HEK293T (cell line): ENCODE measurements at regions not wholly inside any gene's neighbourhood (a gene's known extent, or its start where the extent isn't known, plus 50 kb on each side); places are given as distances from the start of the nearest gene placed in this dataset.

Source experiments
- CTCF ChIA-PET: fragments of 350-600 bp; formaldehyde crosslinking; extraction: SDS; loops from one replicate; lab custom pipeline; 2021; ENCODE audit warnings: antibody characterized with exemption, inconsistent platforms; lab: Yijun Ruan, JAX
- POLR2A ChIA-PET: fragments of 350-600 bp; formaldehyde crosslinking; extraction: SDS; loops from one replicate; lab custom pipeline; 2020; ENCODE audit warnings: antibody characterized with exemption, inconsistent platforms; lab: Yijun Ruan, JAX
- DNase-seq: peaks from one replicate; pipeline ENCODE4 v3.0.0; 2012; ENCODE audit warnings: mixed read lengths; ENCODE audit errors: extremely low spot score
- ARNT ChIP-seq: fragments of 450-650 bp; IDR thresholded peaks from 2 replicates; pipeline ENCODE4 v1.6.1; 2017; ENCODE audit warnings: mild to moderate bottlenecking
- BHLHE40 ChIP-seq: fragments of 450-650 bp; IDR thresholded peaks from 2 replicates; pipeline ENCODE4 v1.6.1; 2016; ENCODE audit warnings: mild to moderate bottlenecking, moderate library complexity, borderline replicate concordance
- CTBP1 ChIP-seq: fragments of 450-650 bp; IDR thresholded peaks from 2 replicates; pipeline ENCODE4 v1.6.1; 2016; ENCODE audit warnings: borderline replicate concordance
- ELF4 ChIP-seq: fragments of 450-650 bp; IDR thresholded peaks from 2 replicates; pipeline ENCODE4 v1.6.1; 2017; ENCODE audit warnings: antibody characterized with exemption
- FOXA1 ChIP-seq: fragments of 450-650 bp; IDR thresholded peaks from 2 replicates; pipeline ENCODE4 v1.6.1; 2016; ENCODE audit warnings: mild to moderate bottlenecking
- FOXK2 ChIP-seq: fragments of 450-650 bp; IDR thresholded peaks from 2 replicates; pipeline ENCODE4 v1.6.1; 2016; ENCODE audit warnings: mild to moderate bottlenecking
- FOXM1 ChIP-seq: fragments of 450-650 bp; IDR thresholded peaks from 2 replicates; pipeline ENCODE4 v1.6.1; 2017; ENCODE audit warnings: mild to moderate bottlenecking, borderline replicate concordance
- HDGF ChIP-seq: fragments of 450-650 bp; IDR thresholded peaks from 2 replicates; pipeline ENCODE4 v1.6.1; 2017; ENCODE audit warnings: antibody characterized with exemption, borderline replicate concordance
- L3MBTL2 ChIP-seq: fragments of 450-650 bp; conservative IDR thresholded peaks from 2 replicates; pipeline ENCODE4 v1.6.1; 2016; ENCODE audit warnings: mild to moderate bottlenecking
- LEF1 ChIP-seq: fragments of 450-650 bp; IDR thresholded peaks from 2 replicates; pipeline ENCODE4 v1.6.1; 2017; ENCODE audit warnings: mild to moderate bottlenecking, borderline replicate concordance
- NFRKB ChIP-seq: fragments of 450-650 bp; IDR thresholded peaks from 2 replicates; pipeline ENCODE4 v1.6.1; 2016; ENCODE audit warnings: mild to moderate bottlenecking, moderate library complexity
- SP1 ChIP-seq: fragments of 450-650 bp; IDR thresholded peaks from 2 replicates; pipeline ENCODE4 v1.6.1; 2017
- SUZ12 ChIP-seq: fragments of 450-650 bp; IDR thresholded peaks from 2 replicates; pipeline ENCODE4 v1.6.1; 2016; ENCODE audit warnings: mild to moderate bottlenecking
- TARDBP ChIP-seq: fragments of 450-650 bp; IDR thresholded peaks from 2 replicates; pipeline ENCODE4 v1.6.1; 2016
- ZNF384 ChIP-seq: fragments of 450-650 bp; IDR thresholded peaks from 2 replicates; pipeline ENCODE4 v1.6.1; 2016
- TF ChIP-seq, protein P1 (sequence below): fragments of 450-650 bp; IDR thresholded peaks from 2 replicates; pipeline ENCODE4 v1.6.1; 2016

DNA sequence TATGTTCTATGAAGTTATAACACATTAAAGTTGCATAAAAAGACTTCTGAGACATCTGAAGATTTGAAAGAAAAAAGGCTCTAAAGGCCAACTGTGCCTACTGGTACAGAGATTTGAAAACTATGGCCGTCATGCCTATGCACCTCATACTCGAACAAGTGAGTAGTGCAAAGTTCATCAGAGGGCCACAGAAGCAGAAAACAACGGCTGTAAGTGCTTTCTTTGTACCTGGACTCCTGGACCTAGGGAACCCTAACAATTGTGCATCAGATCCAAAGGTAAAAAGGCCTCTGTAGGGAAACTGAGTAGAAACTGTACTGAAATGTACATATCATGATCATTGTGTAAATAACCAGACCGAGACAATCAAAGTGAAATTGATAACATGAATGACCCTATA is 230.4 kb upstream of the CHST9 start:
- TF ChIP-seq FOXK2 (no peak), NFRKB (no peak), SUZ12 (no peak), FOXM1 (no peak), L3MBTL2 (no peak), SP1 (no peak), ZNF384 (no peak), LEF1 (no peak), ELF4 (no peak), CTBP1 (no peak), BHLHE40 (no peak), ARNT (no peak), TARDBP (no peak), FOXA1 (no peak), HDGF (no peak)
- TF ChIP-seq, protein P1, sequence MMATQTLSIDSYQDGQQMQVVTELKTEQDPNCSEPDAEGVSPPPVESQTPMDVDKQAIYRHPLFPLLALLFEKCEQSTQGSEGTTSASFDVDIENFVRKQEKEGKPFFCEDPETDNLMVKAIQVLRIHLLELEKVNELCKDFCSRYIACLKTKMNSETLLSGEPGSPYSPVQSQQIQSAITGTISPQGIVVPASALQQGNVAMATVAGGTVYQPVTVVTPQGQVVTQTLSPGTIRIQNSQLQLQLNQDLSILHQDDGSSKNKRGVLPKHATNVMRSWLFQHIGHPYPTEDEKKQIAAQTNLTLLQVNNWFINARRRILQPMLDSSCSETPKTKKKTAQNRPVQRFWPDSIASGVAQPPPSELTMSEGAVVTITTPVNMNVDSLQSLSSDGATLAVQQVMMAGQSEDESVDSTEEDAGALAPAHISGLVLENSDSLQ = no peak
- ChIA-PET CTCF (no interaction called here), POLR2A (no interaction called here)
- no peak for DNase-seq

DNA sequence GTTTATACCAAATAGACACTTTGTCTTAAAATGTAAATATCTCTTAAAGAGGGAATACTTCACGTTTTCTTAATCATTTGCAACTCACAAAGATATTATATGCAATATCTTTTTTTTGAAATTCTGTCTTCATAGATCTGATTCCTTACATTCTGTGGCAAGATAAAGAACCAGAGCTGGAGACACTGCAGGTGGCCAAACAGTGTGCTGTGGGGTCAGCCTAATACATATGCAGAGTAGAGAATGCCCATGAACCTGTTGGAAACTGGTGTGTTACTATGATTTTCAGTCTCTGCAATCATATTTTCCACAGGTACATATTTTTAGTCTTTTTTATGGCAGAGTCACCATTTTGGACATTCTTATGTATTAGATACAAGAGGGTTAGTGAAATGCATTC is 229.6 kb upstream of the CHST9 start:
- TF ChIP-seq NFRKB = no peak
- TF ChIP-seq HDGF = no peak
- TF ChIP-seq CTBP1 = no peak
- no peak for TF ChIP-seq SUZ12
- no peak for TF ChIP-seq TARDBP
- TF ChIP-seq LEF1 = no peak
- no peak for TF ChIP-seq FOXA1
- TF ChIP-seq SP1 = no peak
- TF ChIP-seq BHLHE40 = no peak
- no peak for TF ChIP-seq FOXM1
- TF ChIP-seq ARNT = no peak
- TF ChIP-seq L3MBTL2 = no peak
- no peak for TF ChIP-seq ELF4
- no peak for TF ChIP-seq FOXK2
- TF ChIP-seq, protein P1 = no peak
- POLR2A ChIA-PET = no interaction called here
- CTCF ChIA-PET = interaction anchor here (0.6 kb wide), 1 partner anchor 364 kb away, joined by 3 read pairs; no protein-coding TSS in a partner anchor
- no peak for DNase-seq

DNA sequence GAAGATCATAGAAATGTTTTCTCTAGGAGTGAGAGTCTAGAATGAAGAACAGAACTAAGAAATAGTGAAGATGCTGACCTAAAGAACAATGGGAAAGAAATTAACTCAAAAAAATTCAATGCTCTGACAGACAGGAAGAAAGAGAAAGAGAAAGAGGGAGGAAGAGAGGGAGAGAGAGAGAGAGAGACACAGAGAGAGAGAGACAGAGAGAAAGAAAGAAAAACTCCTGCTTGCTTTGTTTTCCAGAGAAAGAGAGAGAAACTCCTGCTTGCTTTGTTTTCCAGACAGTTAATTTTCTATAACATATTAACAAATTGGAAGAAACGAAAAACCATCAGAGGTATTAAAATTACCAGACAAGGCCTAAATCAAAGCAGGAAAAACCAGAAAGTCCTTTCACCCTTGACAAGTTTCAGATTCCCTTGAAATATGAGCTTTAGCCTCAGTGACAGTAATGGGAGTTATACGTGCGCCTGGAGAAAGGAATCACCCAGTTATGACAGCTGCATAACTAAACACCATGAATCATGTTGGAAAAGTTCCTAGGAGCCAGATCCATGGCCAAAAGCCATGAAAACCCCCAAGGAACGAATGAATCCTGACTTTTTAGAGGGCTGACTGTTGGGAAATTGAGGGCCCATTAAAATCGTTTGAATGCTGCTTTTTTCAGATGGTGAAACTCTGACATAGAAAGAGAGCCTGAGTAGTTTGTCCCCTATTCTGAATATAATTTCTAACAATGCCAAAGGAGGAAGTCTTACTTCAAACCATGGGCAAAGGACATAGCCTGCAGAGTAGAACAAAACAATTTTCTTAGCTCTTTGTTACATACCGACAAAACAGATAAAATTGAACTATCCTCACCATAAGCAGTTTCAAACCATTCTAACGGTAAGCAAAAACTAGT is 228.6 kb upstream of the CHST9 start:
- TF ChIP-seq, protein P1 = peak; percentile 68
- no peak for TF ChIP-seq ZNF384
- ChIA-PET POLR2A (no interaction called here), CTCF (no interaction called here)
- DNase-seq = no peak

DNA sequence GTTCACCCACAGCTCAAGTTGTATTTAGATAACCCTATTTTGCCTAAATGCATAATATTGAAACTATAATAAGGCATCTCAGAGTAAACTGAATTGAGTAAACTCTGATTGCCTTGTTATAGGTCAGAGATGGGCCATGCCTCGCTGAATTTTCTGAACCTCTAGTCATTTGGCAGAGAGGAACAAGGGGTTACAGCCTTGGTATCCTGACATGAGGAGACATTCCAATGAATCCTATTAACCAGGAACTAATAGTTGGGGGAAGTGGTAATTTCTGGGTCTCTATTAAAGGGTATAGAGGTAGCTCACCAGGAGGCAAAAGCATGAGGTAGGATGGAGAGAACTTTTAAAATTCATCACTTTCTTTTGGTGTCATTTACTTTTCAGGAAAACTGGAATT is 227.4 kb upstream of the CHST9 start:
- ChIA-PET CTCF (no interaction called here), POLR2A (no interaction called here)

DNA sequence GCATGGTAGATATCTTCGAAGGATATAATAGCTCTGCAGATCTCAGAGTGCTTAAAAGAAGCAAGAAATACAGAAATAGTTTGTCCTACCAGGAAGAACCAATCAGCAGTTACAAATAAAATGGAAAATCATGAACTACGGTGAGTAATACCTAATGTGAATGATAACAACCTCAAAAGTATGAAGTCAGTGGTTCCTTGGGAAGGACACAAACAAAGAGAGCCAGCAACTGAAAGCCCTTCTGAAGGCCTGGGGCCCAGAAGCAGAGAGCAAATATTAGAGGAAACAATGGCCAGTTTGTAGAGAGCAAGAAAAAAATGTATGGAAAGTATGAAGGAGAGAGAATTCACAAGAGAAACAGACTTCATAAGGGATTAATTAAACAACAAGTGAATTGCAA is 226.8 kb upstream of the CHST9 start:
- ChIA-PET POLR2A (no interaction called here), CTCF (no interaction called here)
- TF ChIP-seq SUZ12 (no peak), LEF1 (no peak), FOXM1 (no peak), NFRKB (no peak), FOXA1 (no peak), CTBP1 (no peak), HDGF (no peak), SP1 (no peak), ARNT (no peak), FOXK2 (no peak), L3MBTL2 (no peak)
- TF ChIP-seq, protein P1 = no peak
- DNase-seq = no peak

More for the DNA sequence above, 227.4 kb upstream of the CHST9 start:
- TF ChIP-seq FOXM1 (no peak), ZNF384 (no peak), LEF1 (no peak), FOXK2 (no peak), CTBP1 (no peak), SUZ12 (no peak), FOXA1 (no peak), L3MBTL2 (no peak), ARNT (no peak), BHLHE40 (no peak), TARDBP (no peak)
- no peak for DNase-seq

DNA sequence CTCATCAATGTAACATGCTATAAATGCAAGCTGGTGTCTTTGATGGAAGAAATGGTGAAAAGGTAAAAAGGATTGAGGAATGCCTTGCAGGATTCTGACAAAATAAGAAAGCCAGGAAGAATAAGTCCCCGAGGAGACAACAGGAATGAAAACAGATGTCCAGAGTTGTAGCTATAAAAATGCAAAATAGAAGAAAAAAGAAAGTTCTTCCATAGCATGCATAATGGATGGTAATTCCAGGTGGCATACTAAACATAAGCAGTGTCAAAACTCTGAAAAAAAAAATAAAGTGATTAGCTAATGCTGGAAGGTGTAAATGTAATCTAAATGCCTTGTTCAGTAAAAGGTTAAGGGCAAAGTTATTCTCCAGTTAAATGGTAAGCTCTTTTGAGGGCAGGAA is 225.9 kb upstream of the CHST9 start:
- ChIA-PET POLR2A (no interaction called here), CTCF (no interaction called here)
- no peak for TF ChIP-seq SP1
- no peak for TF ChIP-seq TARDBP
- no peak for TF ChIP-seq NFRKB
- no peak for TF ChIP-seq CTBP1
- no peak for TF ChIP-seq L3MBTL2
- TF ChIP-seq BHLHE40 = no peak
- no peak for TF ChIP-seq ZNF384
- TF ChIP-seq LEF1 = no peak
- TF ChIP-seq HDGF = no peak
- no peak for TF ChIP-seq FOXA1
- TF ChIP-seq, protein P1 = no peak
- no peak for TF ChIP-seq FOXK2
- no peak for TF ChIP-seq SUZ12
- no peak for TF ChIP-seq FOXM1
- no peak for TF ChIP-seq ARNT
- no peak for DNase-seq
